ENCODE measurements at regions not wholly inside any gene's neighbourhood (a gene's known extent, or its start where the extent isn't known, plus 50 kb on each side); places are given as distances from the start of the nearest gene placed in this dataset.
A peak's percentile ranks its signal among the peaks of the same experiment; 100 is the strongest.

- no peak overlapping the region for H3K4me3 ChIP-seq (ENCODE audit: low read depth, low read length)
- TF ChIP-seq MAX (IDR thresholded peaks at IDR 0.05; ENCODE audit: low read depth, low read length) = no peak
- no peak for TF ChIP-seq POLR2A (IDR thresholded peaks at IDR 0.05; ENCODE audit: extremely low read depth, insufficient read length)
- TF ChIP-seq MYC (IDR thresholded peaks at IDR 0.05; ENCODE audit: low read depth, low read length) = no peak
- TF ChIP-seq CTCF (IDR thresholded peaks at IDR 0.05; ENCODE audit: low read depth, low read length) = no peak
- DNase-seq (ENCODE audit: low read depth) = no peak
Measured at GRCh38 chr6:41459738-41460137, 86.4 kb upstream of the FOXP4 start.

GRCh38 chr6:41460742-41461336 lies 85.3 kb upstream of the FOXP4 start:
- DNase-seq (ENCODE audit: low read depth) = peak; percentile 47
- no peak for TF ChIP-seq POLR2A (IDR thresholded peaks at IDR 0.05; ENCODE audit: extremely low read depth, insufficient read length)
- no peak for TF ChIP-seq MYC (IDR thresholded peaks at IDR 0.05; ENCODE audit: low read depth, low read length)
- TF ChIP-seq CTCF (IDR thresholded peaks at IDR 0.05; ENCODE audit: low read depth, low read length) = no peak
- no peak for TF ChIP-seq MAX (IDR thresholded peaks at IDR 0.05; ENCODE audit: low read depth, low read length)
- H3K4me3 ChIP-seq (ENCODE audit: low read depth, low read length) = no peak overlapping the region

- no peak overlapping the region for H3K4me3 ChIP-seq (ENCODE audit: low read depth, low read length)
- no peak for DNase-seq (ENCODE audit: low read depth)
- TF ChIP-seq CTCF (IDR thresholded peaks at IDR 0.05; ENCODE audit: low read depth, low read length) (no peak), POLR2A (IDR thresholded peaks at IDR 0.05; ENCODE audit: extremely low read depth, insufficient read length) (no peak), MYC (IDR thresholded peaks at IDR 0.05; ENCODE audit: low read depth, low read length) (no peak), MAX (IDR thresholded peaks at IDR 0.05; ENCODE audit: low read depth, low read length) (no peak)
Measured at GRCh38 chr6:41462033-41462432, 84.1 kb upstream of the FOXP4 start.

- no peak overlapping the region for H3K4me3 ChIP-seq (ENCODE audit: low read depth, low read length)
- TF ChIP-seq POLR2A (IDR thresholded peaks at IDR 0.05; ENCODE audit: extremely low read depth, insufficient read length) (no peak), CTCF (IDR thresholded peaks at IDR 0.05; ENCODE audit: low read depth, low read length) (peak; percentile 54)
- DNase-seq (ENCODE audit: low read depth) = peak; percentile 66
Measured at GRCh38 chr6:41463062-41463930, 82.9 kb upstream of the FOXP4 start.

- no peak for DNase-seq (ENCODE audit: low read depth)
- no peak overlapping the region for H3K4me3 ChIP-seq (ENCODE audit: low read depth, low read length)
- TF ChIP-seq MAX (IDR thresholded peaks at IDR 0.05; ENCODE audit: low read depth, low read length) (no peak), CTCF (IDR thresholded peaks at IDR 0.05; ENCODE audit: low read depth, low read length) (no peak), POLR2A (IDR thresholded peaks at IDR 0.05; ENCODE audit: extremely low read depth, insufficient read length) (no peak), MYC (IDR thresholded peaks at IDR 0.05; ENCODE audit: low read depth, low read length) (no peak)
Measured at GRCh38 chr6:41464019-41464418, 82.2 kb upstream of the FOXP4 start.

Data from NB4 (cell line).